Tibial nerve (tissue), 4 donors: ENCODE measurements at regions not wholly inside any gene's neighbourhood (a gene's known extent, or its start where the extent isn't known, plus 50 kb on each side); places are given as distances from the start of the nearest gene placed in this dataset.

Source experiments
- CTCF ChIP-seq, 5 experiments: fragments of 200-600 bp in 3 of 5; fragments of 450-650 bp in 2 of 5; sonication (generic) in 3 of 5; IDR thresholded peaks; one replicate each; pipeline ENCODE4 v1.5.1; 2016 to 2019; ENCODE audit warnings: antibody characterized with exemption in 5 of 5, mild to moderate bottlenecking in 3 of 5, moderate library complexity in 2 of 5
- EP300 ChIP-seq, 2 donors: sonication (generic); formaldehyde crosslinking; IDR thresholded peaks; one replicate each; pipeline ENCODE4 v1.6.1; 2017; ENCODE audit warnings: antibody characterized with exemption in 2 of 2, mild to moderate bottlenecking in 1 of 2
- POLR2A ChIP-seq, 2 donors: fragments of 450-650 bp; IDR thresholded peaks; one replicate each; pipeline ENCODE4 v1.6.1; 2017; ENCODE audit warnings: antibody characterized with exemption in 2 of 2, mild to moderate bottlenecking in 2 of 2, moderate library complexity in 2 of 2

GRCh38 chr1:222905151-222905550 is 90.3 kb downstream of the DISP1 start:
- TF ChIP-seq CTCF (IDR thresholded peaks at IDR 0.05) (no peak), POLR2A (IDR thresholded peaks at IDR 0.05) (no peak), EP300 (IDR thresholded peaks at IDR 0.05) (no peak)
